OCI-LY1 (cell line): ENCODE measurements at regions not wholly inside any gene's neighbourhood (a gene's known extent, or its start where the extent isn't known, plus 50 kb on each side); places are given as distances from the start of the nearest gene placed in this dataset.

Experiments used
- H2AFZ ChIP-seq: fragments of 200-600 bp; sonication (generic), shearing (Covaris generic); 2 replicates; pipeline ENCODE4 v1.6.0; 2014; ENCODE audit warnings: antibody characterized with exemption, mild to moderate bottlenecking, low read length
- H3F3A ChIP-seq: fragments of 200-600 bp; sonication (generic), shearing (Covaris generic); 2 replicates; pipeline ENCODE4 v1.6.0; 2014; ENCODE audit warnings: mild to moderate bottlenecking, antibody characterized with exemption, low read length, moderate library complexity; ENCODE audit not compliant: insufficient read depth
- H3K27ac ChIP-seq: fragments of 200-600 bp; sonication (generic); 2 replicates; pipeline ENCODE4 v1.5.1; 2014; ENCODE audit warnings: low read length, mixed run types, mild to moderate bottlenecking, low read depth; ENCODE audit not compliant: poor library complexity, severe bottlenecking
- H3K27me3 ChIP-seq: fragments of 200-600 bp; sonication (generic); 2 replicates; pipeline ENCODE4 v1.6.0; 2014; ENCODE audit warnings: antibody characterized with exemption, mild to moderate bottlenecking, low read length, moderate library complexity; ENCODE audit not compliant: insufficient read depth
- H3K36me3 ChIP-seq: fragments of 200-600 bp; sonication (generic); 2 replicates; pipeline ENCODE4 v1.6.1; 2014; ENCODE audit warnings: mild to moderate bottlenecking, antibody characterized with exemption, low read length, moderate library complexity, mixed read lengths; ENCODE audit not compliant: insufficient read depth
- H3K4me1 ChIP-seq: fragments of 200-600 bp; sonication (generic); 2 replicates; pipeline ENCODE4 v1.5.1; 2014; ENCODE audit warnings: mild to moderate bottlenecking, low read length, moderate library complexity; ENCODE audit not compliant: insufficient read depth, severe bottlenecking
- H3K4me2 ChIP-seq: fragments of 200-600 bp; sonication (generic), shearing (Covaris generic); 2 replicates; pipeline ENCODE4 v1.6.1; 2014; ENCODE audit warnings: low read length
- H3K4me3 ChIP-seq: fragments of 200-600 bp; sonication (generic); 2 replicates; pipeline ENCODE4 v1.5.1; 2014; ENCODE audit warnings: low read length, low read depth, mild to moderate bottlenecking, mixed read lengths; ENCODE audit not compliant: poor library complexity, severe bottlenecking
- H3K79me2 ChIP-seq: fragments of 200-600 bp; shearing (Covaris generic); 2 replicates; pipeline ENCODE4 v1.6.1; 2016; ENCODE audit warnings: mixed run types, low read length, mixed read lengths; ENCODE audit not compliant: insufficient read depth
- H3K9ac ChIP-seq: fragments of 200-600 bp; sonication (generic), shearing (Covaris generic); 2 replicates; pipeline ENCODE4 v1.6.1; 2014; ENCODE audit warnings: mild to moderate bottlenecking, low read length, mixed read lengths
- H3K9me2 ChIP-seq: fragments of 200-600 bp; sonication (generic), shearing (Covaris generic); 2 replicates; pipeline ENCODE4 v1.6.1; 2014; ENCODE audit warnings: low read depth, mild to moderate bottlenecking, low read length, mixed read lengths
- H3K9me3 ChIP-seq: fragments of 200-600 bp; shearing (Covaris generic); 2 replicates; pipeline ENCODE4 v1.6.1; 2014; ENCODE audit warnings: low read length, mixed read lengths
- H4K20me1 ChIP-seq: fragments of 200-600 bp; sonication (generic), shearing (Covaris generic); 2 replicates; pipeline ENCODE4 v1.6.0; 2016; ENCODE audit warnings: mild to moderate bottlenecking, low read length; ENCODE audit not compliant: insufficient read depth
- EZH2 ChIP-seq: fragments of 200-600 bp; sonication (generic), shearing (Covaris generic); IDR thresholded peaks from 2 replicates; pipeline ENCODE4 v1.8.0; 2017; ENCODE audit warnings: borderline replicate concordance, mixed run types, mild to moderate bottlenecking, antibody characterized with exemption, low read length, moderate library complexity, mixed read lengths
- TF ChIP-seq, protein P1 (sequence below): fragments of 200-600 bp; sonication (generic), shearing (Covaris generic); IDR thresholded peaks from 2 replicates; pipeline ENCODE4 v1.5.1; 2017; ENCODE audit warnings: mild to moderate bottlenecking, antibody characterized with exemption, low read length, moderate library complexity, mixed read lengths

DNA sequence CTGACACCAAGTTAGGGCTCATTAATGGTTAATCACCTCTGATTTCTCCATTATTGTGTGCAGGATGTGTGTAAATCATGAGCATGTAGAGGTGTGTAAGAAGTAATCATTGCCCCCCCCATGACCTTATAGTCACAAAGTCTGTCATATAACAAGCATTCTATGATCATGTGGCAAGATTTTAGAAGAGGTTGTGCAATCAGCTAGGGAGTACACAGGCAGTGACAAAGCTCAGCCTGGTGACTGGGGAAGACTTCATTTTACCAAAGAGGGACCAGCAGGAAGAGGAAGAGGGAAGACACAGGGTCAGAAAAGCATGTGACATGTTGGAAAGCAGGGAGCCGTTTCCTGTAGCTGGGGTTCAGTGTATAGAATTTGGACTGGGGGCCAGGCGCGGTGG lies 176.5 kb upstream of the LARGE1 start:
- no peaks in the 10 kb centered on the region for H3F3A ChIP-seq
- H3K4me3 ChIP-seq, result no peak overlapping the region
- H3K36me3 ChIP-seq, result no peaks in the 10 kb centered on the region
- H3K79me2 ChIP-seq, result no peaks in the 10 kb centered on the region
- H3K27me3 ChIP-seq, result no peaks in the 10 kb centered on the region
- no peak overlapping the region for H2AFZ ChIP-seq
- H3K9me2 ChIP-seq, result no peaks in the 10 kb centered on the region
- H3K4me2 ChIP-seq, result no peak overlapping the region
- no peaks in the 10 kb centered on the region for H4K20me1 ChIP-seq
- no peak overlapping the region for H3K9ac ChIP-seq
- no peaks in the 10 kb centered on the region for H3K9me3 ChIP-seq
- no peaks in the 10 kb centered on the region for H3K4me1 ChIP-seq
- no peak overlapping the region for H3K27ac ChIP-seq
- TF ChIP-seq, protein P1, sequence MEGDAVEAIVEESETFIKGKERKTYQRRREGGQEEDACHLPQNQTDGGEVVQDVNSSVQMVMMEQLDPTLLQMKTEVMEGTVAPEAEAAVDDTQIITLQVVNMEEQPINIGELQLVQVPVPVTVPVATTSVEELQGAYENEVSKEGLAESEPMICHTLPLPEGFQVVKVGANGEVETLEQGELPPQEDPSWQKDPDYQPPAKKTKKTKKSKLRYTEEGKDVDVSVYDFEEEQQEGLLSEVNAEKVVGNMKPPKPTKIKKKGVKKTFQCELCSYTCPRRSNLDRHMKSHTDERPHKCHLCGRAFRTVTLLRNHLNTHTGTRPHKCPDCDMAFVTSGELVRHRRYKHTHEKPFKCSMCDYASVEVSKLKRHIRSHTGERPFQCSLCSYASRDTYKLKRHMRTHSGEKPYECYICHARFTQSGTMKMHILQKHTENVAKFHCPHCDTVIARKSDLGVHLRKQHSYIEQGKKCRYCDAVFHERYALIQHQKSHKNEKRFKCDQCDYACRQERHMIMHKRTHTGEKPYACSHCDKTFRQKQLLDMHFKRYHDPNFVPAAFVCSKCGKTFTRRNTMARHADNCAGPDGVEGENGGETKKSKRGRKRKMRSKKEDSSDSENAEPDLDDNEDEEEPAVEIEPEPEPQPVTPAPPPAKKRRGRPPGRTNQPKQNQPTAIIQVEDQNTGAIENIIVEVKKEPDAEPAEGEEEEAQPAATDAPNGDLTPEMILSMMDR, result no peak
- no peak for TF ChIP-seq EZH2

DNA sequence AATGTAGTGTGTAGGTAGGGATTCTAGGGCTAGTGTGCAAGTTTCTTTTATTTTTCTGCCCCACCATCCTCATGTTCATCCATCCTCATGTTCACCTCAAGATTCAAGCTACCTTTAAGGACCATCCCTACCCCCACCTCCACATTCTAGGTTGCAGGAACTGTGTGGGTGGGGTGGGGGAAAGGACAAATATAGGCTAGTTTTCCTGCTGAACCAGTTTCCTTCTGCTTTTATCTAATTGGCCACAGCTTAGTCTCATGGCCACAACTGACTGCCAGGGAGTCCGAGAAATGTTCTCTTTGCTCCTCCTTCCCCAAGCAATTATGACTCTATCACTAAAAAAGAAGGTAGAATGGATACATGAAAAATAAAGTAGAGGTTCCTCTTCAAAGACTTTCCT lies 179.0 kb upstream of the LARGE1 start:
- Histone ChIP-seq H3K4me1 (no peaks in the 10 kb centered on the region), H3K9me2 (no peaks in the 10 kb centered on the region)

DNA sequence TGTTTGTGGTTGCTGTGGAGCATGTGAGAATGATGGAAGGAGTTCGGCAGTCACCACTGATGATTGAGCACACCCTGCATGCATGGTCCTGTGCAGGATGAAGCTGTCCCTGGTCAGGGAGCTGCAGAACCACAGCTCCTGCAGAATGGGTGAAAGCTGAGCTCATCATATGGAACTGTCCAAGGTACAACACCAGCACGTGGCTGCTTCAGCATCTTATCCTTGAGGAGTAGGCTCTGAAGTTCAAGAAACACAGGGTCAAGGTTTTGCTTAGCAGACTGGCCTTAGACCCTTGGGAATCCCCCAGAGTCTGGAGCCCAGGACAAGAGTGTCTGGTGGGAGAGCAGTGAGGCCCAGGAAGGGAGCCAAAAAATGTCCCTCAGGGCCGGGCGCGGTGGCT lies 182.4 kb upstream of the LARGE1 start:
- no peak overlapping the region for H3K9ac ChIP-seq
- H2AFZ ChIP-seq, result no peak overlapping the region
- H3K9me2 ChIP-seq, result no peaks in the 10 kb centered on the region
- no peaks in the 10 kb centered on the region for H3K36me3 ChIP-seq
- H3K4me1 ChIP-seq, result no peaks in the 10 kb centered on the region
- no peak overlapping the region for H3K27ac ChIP-seq
- no peak overlapping the region for H3K4me3 ChIP-seq
- H4K20me1 ChIP-seq, result no peaks in the 10 kb centered on the region
- H3K4me2 ChIP-seq, result no peak overlapping the region
- H3F3A ChIP-seq, result no peaks in the 10 kb centered on the region
- H3K79me2 ChIP-seq, result no peaks in the 10 kb centered on the region
- TF ChIP-seq, protein P1, result no peak
- TF ChIP-seq EZH2, result no peak
- H3K9me3 ChIP-seq, result no peaks in the 10 kb centered on the region
- no peaks in the 10 kb centered on the region for H3K27me3 ChIP-seq

More for the DNA sequence above, 179.0 kb upstream of the LARGE1 start:
- Histone ChIP-seq H3K79me2 (no peaks in the 10 kb centered on the region), H3K4me2 (no peak overlapping the region), H3K9me3 (no peaks in the 10 kb centered on the region), H4K20me1 (no peaks in the 10 kb centered on the region), H3K27ac (no peak overlapping the region), H3F3A (no peaks in the 10 kb centered on the region), H3K27me3 (no peaks in the 10 kb centered on the region), H3K9ac (no peak overlapping the region), H2AFZ (no peak overlapping the region), H3K4me3 (no peak overlapping the region), H3K36me3 (no peaks in the 10 kb centered on the region)
- no peak for TF ChIP-seq EZH2
- TF ChIP-seq, protein P1, result no peak
